Keratinocyte (primary cell): ENCODE measurements at regions not wholly inside any gene's neighbourhood (a gene's known extent, or its start where the extent isn't known, plus 50 kb on each side); places are given as distances from the start of the nearest gene placed in this dataset.

Experiments
- DNase-seq: peaks from one replicate; pipeline ENCODE4 v3.0.0-alpha.2; 2011; ENCODE audit warnings: low read depth, missing footprints, low spot score
- FAIRE-seq: peaks from 2 replicates; lab custom pipeline; 2011; peaks lifted over from hg19 to GRCh38; lab: Jason Lieb, UNC
- H2AFZ ChIP-seq: 2 replicates; pipeline ENCODE4 v1.6.0; 2012; ENCODE audit warnings: low read length, control low read depth, inconsistent platforms; ENCODE audit not compliant: control insufficient read depth
- H3K27ac ChIP-seq: 2 replicates; pipeline ENCODE4 v1.5.1; 2011; ENCODE audit warnings: low read length; ENCODE audit not compliant: control insufficient read depth, insufficient read depth
- H3K27me3 ChIP-seq: 3 replicates; pipeline ENCODE4 v1.6.0; 2011; ENCODE audit warnings: low read length; ENCODE audit not compliant: control insufficient read depth, insufficient read depth; ENCODE audit errors: extremely low read depth
- H3K36me3 ChIP-seq, 2 experiments: 2 replicates in 1 of 2; 3 replicates in 1 of 2; pipeline ENCODE4 v1.5.1; 2011; ENCODE audit warnings: low read length in 2 of 2, mild to moderate bottlenecking in 1 of 2; ENCODE audit not compliant: control insufficient read depth in 2 of 2, insufficient read depth in 2 of 2; ENCODE audit errors: extremely low read depth in 1 of 2
- H3K4me1 ChIP-seq: 3 replicates; pipeline ENCODE4 v1.5.1; 2011; ENCODE audit warnings: low read length; ENCODE audit not compliant: control insufficient read depth, insufficient read depth; ENCODE audit errors: extremely low read depth
- H3K4me2 ChIP-seq: 3 replicates; pipeline ENCODE4 v1.6.0; 2011; ENCODE audit warnings: low read depth, low read length; ENCODE audit not compliant: control insufficient read depth, insufficient read depth; ENCODE audit errors: extremely low read depth
- H3K4me3 ChIP-seq, 3 experiments: fragments of 200-600 bp in 1 of 3; sonication (generic) in 1 of 3; 2 replicates in 2 of 3; 3 replicates in 1 of 3; pipeline ENCODE4 v1.5.1; 2011 to 2016; ENCODE audit warnings: low read length in 3 of 3, mild to moderate bottlenecking in 3 of 3, control low read depth in 2 of 3, inconsistent platforms in 1 of 3, low read depth in 1 of 3, mixed read lengths in 1 of 3, mixed run types in 1 of 3, moderate library complexity in 1 of 3; ENCODE audit not compliant: control insufficient read depth in 2 of 3, insufficient read depth in 2 of 3; ENCODE audit errors: extremely low read depth in 1 of 3
- H3K79me2 ChIP-seq: 2 replicates; pipeline ENCODE4 v1.6.0; 2012; ENCODE audit warnings: low read length; ENCODE audit not compliant: control insufficient read depth, insufficient read depth
- H3K9ac ChIP-seq: 3 replicates; pipeline ENCODE4 v1.6.0; 2011; ENCODE audit warnings: low read length; ENCODE audit not compliant: control insufficient read depth, insufficient read depth; ENCODE audit errors: extremely low read depth
- H3K9me1 ChIP-seq: 3 replicates; pipeline ENCODE4 v1.6.0; 2011; ENCODE audit warnings: low read length; ENCODE audit not compliant: control insufficient read depth, insufficient read depth; ENCODE audit errors: extremely low read depth
- H3K9me3 ChIP-seq: 2 replicates; pipeline ENCODE4 v1.5.1; 2012; ENCODE audit warnings: low read depth, low read length; ENCODE audit not compliant: control insufficient read depth
- H4K20me1 ChIP-seq: 3 replicates; pipeline ENCODE4 v1.6.0; 2011; ENCODE audit warnings: low read length; ENCODE audit not compliant: control insufficient read depth, insufficient read depth; ENCODE audit errors: extremely low read depth
- CTCF ChIP-seq, 3 experiments: IDR thresholded peaks in 1 of 3; conservative IDR thresholded peaks in 1 of 3; optimal IDR thresholded peaks in 1 of 3; 2 replicates in 2 of 3; 3 replicates in 1 of 3; pipeline versions ENCODE3 to v1.5.1; 2011; ENCODE audit warnings: low read length in 3 of 3, mild to moderate bottlenecking in 3 of 3, moderate library complexity in 2 of 3, control low read depth in 1 of 3, inconsistent platforms in 1 of 3; ENCODE audit not compliant: insufficient read depth in 2 of 3; ENCODE audit errors: extremely low read depth in 1 of 3
- EZH2 ChIP-seq: IDR thresholded peaks from one replicate; pipeline ENCODE4 v1.6.1; 2012; ENCODE audit warnings: inconsistent platforms, mild to moderate bottlenecking, low read length, moderate library complexity
- dilution Hi-C: fragments of 300-500 bp; cut with MboI; formaldehyde crosslinking; loops from one replicate; pipeline ENCODE4 v1.7.0; 2020; ENCODE audit warnings: low sequenced_read_pairs; ENCODE audit not compliant: extremely low pct_ligation_motif_present

GRCh38 chr9:91157883-91158282 is 203.8 kb downstream of the AUH start:
- dilution Hi-C loops: no loop called here
- H3K36me3 ChIP-seq: no peaks in the 10 kb centered on the region

GRCh38 chr9:91158286-91158685 is 203.4 kb downstream of the AUH start:
- Histone ChIP-seq H3K4me1 (peaks cover 18% of the 10 kb centered on the region), H3K79me2 (no peaks in the 10 kb centered on the region), H3K4me3 (no peak overlapping the region), H3K9me3 (no peaks in the 10 kb centered on the region), H3K36me3 (no peaks in the 10 kb centered on the region), H3K9ac (no peak overlapping the region), H3K9me1 (no peaks in the 10 kb centered on the region), H3K4me2 (no peak overlapping the region), H3K27me3 (peaks cover under 1% of the 10 kb centered on the region), H2AFZ (no peak overlapping the region), H3K27ac (no peak overlapping the region), H4K20me1 (no peaks in the 10 kb centered on the region)
- dilution Hi-C loops: no loop called here
- FAIRE-seq: no peak
- no peak for TF ChIP-seq EZH2
- TF ChIP-seq CTCF (optimal IDR thresholded peaks at IDR 0.05 in 1 of 3, IDR thresholded peaks at IDR 0.05 in 1 of 3, conservative IDR thresholded peaks at IDR 0.05 in 1 of 3; ENCODE audit: extremely low read depth in 1 of 3, insufficient read depth in 2 of 3, low read length in 3 of 3): no peak
- no peak for DNase-seq

More at GRCh38 chr9:91157883-91158282, 203.8 kb downstream of the AUH start:
- FAIRE-seq: no peak
- Histone ChIP-seq H4K20me1 (no peaks in the 10 kb centered on the region), H3K27me3 (no peaks in the 10 kb centered on the region), H3K27ac (no peak overlapping the region), H3K9me1 (no peaks in the 10 kb centered on the region), H3K9ac (no peak overlapping the region), H3K4me1 (peaks cover 15% of the 10 kb centered on the region), H2AFZ (no peak overlapping the region), H3K9me3 (no peaks in the 10 kb centered on the region), H3K4me3 (no peak overlapping the region), H3K79me2 (no peaks in the 10 kb centered on the region), H3K4me2 (no peak overlapping the region)
- no peak for DNase-seq
- TF ChIP-seq CTCF (optimal IDR thresholded peaks at IDR 0.05 in 1 of 3, IDR thresholded peaks at IDR 0.05 in 1 of 3, conservative IDR thresholded peaks at IDR 0.05 in 1 of 3; ENCODE audit: extremely low read depth in 1 of 3, insufficient read depth in 2 of 3, low read length in 3 of 3) (no peak), EZH2 (no peak)
